ENCODE measurements at regions not wholly inside any gene's neighbourhood (a gene's known extent, or its start where the extent isn't known, plus 50 kb on each side); places are given as distances from the start of the nearest gene placed in this dataset.
A peak's percentile ranks its signal among the peaks of the same experiment; 100 is the strongest.
"Not testable (repeated sequence)": the region's sequence is repeated elsewhere in the genome, so short reads cannot be mapped to it uniquely, and the experiment has no call there.

DNA sequence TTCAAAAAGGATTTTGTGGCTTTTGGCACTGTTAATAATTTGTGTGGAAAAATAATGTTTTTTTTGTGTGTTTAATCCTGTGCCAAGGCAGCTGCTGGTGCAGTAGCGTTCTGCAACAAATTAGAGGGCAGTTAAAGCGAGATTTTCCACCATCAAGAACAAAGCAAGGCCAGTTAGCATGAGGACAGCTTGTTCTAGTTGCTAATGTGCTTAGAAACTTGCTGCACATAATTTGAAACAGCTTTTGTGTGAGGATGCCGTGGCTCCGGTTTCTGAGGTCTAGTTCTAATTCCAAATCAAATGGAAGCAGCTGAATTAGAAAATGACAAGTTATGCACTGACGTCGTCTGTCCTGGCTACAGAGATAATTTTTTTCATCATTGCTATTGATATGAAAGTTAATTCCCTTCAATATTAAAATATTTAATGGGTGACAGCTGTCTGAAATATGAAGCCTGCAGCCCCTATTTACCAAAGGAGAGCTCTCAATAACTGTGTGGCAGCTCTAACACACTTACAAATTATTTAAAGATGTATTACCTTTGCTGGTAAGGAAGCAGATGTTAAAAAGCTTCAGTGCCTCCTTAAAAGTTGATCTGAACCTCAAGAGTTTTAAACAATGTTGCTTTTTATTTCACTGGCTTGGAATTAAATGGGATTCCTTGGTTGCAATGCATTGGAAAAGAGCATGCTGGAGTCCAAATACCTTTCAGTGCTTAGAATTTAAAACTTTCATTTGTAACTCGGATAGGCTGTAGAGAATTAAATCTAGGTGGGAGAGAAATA, 128.6 kb downstream of the SPATA31D1 start:
- peak; percentile 10 for DNase-seq

GRCh38 chr9:82122731-82123130, 134.2 kb downstream of the SPATA31D1 start:
- no peak for DNase-seq

- no peak for DNase-seq
Measured at GRCh38 chr9:82124090-82124489, 135.5 kb downstream of the SPATA31D1 start.

DNA sequence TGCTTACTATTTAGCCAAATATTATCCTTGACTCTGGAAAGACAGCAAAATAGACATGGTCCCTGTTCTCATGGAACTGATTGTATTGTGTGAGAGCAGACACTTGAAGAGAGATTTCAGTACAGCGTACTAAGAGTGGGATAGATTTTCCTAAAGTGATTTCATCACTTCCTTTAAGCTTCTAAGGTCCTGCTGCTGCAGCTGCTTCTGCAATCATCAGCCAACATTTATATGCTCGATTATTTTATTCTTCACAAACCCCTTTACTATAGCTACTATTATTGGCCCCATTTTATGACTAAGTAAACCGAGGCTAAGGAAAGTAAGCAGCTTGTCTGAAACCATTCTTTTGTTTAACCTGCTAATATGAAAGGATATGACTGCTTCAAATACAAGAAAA, 137.7 kb downstream of the SPATA31D1 start:
- no peak for DNase-seq

GRCh38 chr9:82127465-82127864, 138.9 kb downstream of the SPATA31D1 start:
- no peak for DNase-seq

DNA sequence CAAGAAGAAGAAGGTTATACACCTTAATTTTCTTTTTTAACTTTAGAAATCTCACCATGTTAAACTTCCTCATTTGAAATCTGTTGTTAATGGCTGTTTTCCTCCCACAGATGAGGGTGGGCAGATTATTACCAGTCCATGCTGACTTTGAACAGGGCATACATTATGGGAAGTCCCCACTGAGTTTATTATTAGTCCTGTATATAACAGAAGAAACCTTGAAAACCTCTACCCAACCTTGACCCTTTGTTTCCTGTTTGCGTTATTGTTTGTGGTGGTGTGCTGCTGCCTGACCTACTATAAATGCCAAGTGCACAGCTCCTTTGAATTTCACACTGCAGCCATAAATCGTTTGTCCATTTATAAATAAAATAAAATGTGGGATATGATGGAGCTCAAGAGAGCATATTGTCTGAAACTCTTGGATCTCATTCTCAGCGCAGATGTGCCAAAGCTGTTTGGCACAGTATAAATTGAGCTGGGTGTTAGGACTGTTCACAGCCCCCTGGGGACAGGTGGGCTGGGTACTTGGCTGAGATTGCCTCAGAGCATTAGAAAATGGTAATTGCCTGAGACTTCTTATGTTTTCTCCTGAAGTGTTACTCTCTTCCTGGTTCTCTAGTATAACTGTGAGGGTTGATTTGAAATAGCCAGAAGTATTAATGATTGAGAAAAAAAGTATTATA, 139.6 kb downstream of the SPATA31D1 start:
- peak; percentile 64 for DNase-seq

DNA sequence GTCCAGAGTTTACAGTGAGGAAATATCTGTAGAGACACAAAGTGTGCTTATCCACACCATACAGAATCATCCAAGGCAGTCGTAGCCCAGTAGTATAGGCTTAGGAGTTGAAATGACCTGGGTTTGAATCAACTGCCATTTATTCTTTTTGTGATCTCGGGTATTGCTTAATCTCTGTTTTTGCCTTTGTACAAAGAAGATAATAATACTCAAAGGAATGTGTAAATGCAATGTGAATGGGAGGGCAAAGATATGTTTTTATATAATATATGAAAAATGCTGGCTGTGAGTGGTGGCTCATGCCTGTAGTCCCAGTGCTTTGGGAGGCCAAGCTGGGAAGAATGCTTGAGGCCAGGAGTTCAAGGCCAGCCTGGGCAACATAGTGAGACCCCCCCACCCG, 141.1 kb downstream of the SPATA31D1 start:
- no peak for DNase-seq

GRCh38 chr9:82130331-82131042, 141.9 kb downstream of the SPATA31D1 start:
- no peak for DNase-seq

GRCh38 chr9:82131072-82131471, 142.5 kb downstream of the SPATA31D1 start:
- DNase-seq, result no peak

DNA sequence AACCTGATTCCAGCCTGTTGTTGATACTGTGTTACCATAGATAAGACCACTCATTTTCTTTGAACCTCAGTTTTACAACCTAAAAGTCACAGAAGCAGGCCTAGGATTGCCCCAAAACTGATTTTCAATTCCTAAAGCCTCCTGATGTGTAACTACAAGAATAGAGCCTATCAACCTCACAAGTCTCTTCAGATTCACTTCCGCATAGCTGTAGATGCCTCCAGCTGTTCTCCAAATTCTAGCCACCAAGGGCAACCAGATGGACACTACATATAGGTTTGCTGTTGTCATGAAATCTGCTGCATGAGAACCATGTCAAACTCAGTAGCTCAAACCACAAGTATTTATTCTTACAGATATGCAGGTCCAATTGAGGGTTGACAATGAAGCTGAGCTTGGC, 143.5 kb downstream of the SPATA31D1 start:
- DNase-seq, result no peak

DNA sequence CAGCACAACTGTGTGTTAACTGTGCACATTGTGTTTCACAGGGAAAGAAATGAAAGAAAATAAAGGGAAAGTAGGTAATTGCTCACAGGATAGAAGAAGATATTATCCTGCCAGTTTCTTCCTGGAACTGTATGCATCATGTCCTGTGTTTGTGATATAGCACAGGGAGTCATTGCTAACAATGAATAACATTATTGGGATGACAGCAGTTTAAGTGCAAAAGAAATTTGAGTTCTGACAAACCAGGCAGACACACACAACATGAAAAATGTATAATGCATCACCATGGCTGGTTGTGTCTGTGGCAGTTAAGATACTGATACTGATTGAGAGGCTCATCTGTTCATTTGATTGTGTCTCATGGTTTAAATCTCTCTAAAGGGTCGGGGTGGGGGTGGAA, 145.4 kb downstream of the SPATA31D1 start:
- DNase-seq, result no peak

GRCh38 chr9:82135106-82135505, 146.5 kb downstream of the SPATA31D1 start:
- DNase-seq, result no peak

GRCh38 chr9:82138081-82138480, 149.5 kb downstream of the SPATA31D1 start:
- DNase-seq, result not testable (repeated sequence)

GRCh38 chr9:82140471-82140870, 151.9 kb downstream of the SPATA31D1 start:
- no peak for DNase-seq

GRCh38 chr9:82144803-82145202, 156.2 kb downstream of the SPATA31D1 start:
- no peak for DNase-seq

DNA sequence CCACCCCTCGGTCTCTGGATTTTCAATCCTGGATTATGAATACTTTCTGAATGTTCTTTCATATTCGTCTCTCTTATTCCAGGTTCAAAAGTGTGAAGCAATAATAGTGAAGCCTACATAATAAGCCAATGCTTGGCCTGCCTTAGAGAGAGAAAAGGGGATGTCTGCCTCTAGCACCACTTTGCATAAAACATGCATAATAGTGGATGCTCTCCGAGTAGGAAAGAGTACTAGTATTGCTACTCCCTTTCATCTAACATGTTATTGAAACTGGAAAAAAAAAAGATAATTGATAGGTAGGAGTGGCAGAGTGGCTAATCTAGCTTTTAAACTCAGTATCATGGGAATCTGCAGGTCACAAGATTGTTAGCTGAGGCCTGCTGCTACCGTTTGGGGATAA, 158.1 kb downstream of the SPATA31D1 start:
- no peak for DNase-seq

- DNase-seq, result no peak
Measured at GRCh38 chr9:82147798-82148425, 159.3 kb downstream of the SPATA31D1 start.

GRCh38 chr9:82148426-82148810, 159.8 kb downstream of the SPATA31D1 start:
- DNase-seq, result no peak

DNA sequence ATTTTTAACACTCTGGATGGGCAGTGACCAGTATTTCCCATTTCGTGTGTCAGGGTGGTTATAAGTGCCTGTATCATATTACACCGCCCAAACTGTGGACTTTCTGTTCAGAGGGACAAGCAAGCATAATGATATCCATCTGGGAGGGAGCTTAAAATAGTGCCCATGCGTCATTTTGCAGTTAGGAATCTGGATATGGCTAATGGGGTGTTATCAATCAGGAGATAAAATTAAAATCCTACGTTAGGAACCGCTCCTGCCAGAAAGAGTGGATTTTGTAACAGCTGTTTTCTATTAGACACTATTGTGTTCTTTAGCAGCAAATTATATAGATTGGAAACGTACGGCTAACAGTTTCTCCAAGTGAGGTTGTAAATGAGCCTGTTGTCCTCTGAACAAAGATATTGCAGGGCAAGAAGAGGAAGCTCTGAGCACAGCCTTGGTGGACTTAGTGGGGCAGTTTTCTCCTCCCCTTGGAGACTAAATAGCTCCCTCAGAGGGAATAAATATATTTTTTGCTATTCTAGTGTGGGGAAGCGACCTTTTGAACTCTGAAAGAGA, 160.4 kb downstream of the SPATA31D1 start:
- DNase-seq, result no peak

DNA sequence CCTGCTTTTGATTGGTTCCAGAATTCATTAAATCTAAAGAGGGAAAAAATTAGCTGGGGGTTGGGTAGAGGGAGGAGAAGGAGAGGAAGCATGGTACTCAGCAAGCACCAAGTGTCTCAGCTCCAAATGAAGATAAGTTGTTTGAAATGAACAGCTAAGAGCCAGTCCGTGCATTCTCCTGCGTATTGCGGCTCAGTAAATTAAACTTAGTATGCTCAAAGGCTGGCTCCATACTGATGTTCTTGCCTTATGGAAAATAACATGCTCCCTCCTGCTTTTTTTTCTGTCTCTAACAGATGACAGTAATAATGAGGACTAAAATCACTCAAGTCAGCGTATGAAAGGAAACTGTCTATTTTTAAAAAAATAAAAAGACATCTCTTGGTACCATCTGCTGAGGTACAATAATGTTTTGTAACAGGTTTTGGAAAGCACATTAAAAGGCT, 161.0 kb downstream of the SPATA31D1 start:
- DNase-seq, result no peak

DNA sequence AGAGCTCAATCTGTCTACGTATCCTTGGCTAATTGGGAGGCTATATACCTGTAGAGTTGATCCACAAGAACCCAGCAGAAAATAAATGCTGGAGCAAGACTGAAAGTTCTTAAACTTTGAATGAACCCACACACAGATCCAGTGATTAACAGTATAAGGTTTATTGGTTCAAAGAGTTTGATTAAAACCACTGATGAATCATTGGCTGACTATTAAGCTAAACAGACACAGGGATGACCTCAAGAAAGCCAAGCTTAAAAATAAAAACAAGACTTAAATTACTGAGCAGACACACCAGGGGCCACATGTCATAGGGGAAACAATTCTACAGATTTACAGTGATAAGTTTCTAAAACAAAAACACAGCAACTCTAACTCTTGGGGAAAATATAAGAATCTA, 163.6 kb downstream of the SPATA31D1 start:
- no peak for DNase-seq

GRCh38 chr9:82153032-82153431, 164.5 kb downstream of the SPATA31D1 start:
- no peak for DNase-seq

DNA sequence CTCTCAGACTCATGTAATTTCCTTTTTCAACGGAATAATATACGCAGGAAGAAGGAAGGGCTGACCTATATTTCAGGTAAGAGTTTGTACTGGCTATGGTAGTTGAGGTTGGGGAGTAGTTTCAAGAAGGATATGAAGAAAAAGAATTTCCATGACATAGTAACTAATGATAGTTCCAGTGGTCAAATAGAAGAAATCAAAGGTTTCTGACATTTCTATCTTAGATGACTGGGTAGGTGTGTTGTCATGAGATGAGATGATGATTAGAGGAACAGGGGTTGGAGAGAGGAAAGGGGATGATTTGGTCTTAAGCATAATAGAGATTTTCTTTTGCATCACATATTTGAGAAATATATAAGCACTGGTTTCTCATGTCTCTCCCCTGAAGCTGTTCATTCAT, 166.0 kb downstream of the SPATA31D1 start:
- no peak for DNase-seq

Measured in NCI-H1092 (cell line).